Coronary artery (tissue), 2 donors: ENCODE measurements at regions not wholly inside any gene's neighbourhood (a gene's known extent, or its start where the extent isn't known, plus 50 kb on each side); places are given as distances from the start of the nearest gene placed in this dataset.
"Not testable (repeated sequence)": the region's sequence is repeated elsewhere in the genome, so short reads cannot be mapped to it uniquely, and the experiment has no call there.

ENCODE experiments used
- DNase-seq: peaks from one replicate; pipeline ENCODE4 v3.0.0-alpha.2; 2017; ENCODE audit warnings: low spot score
- H3K27ac ChIP-seq, 2 donors: fragments of 200-600 bp; sonication (generic); one replicate each; pipeline ENCODE4 v1.5.1; 2016 to 2019
- H3K4me3 ChIP-seq: fragments of 200-600 bp; sonication (generic); 2 replicates; pipeline ENCODE4 v1.5.1; 2016; ENCODE audit warnings: mild to moderate bottlenecking, moderate library complexity
- CTCF ChIP-seq: fragments of 200-600 bp; sonication (generic); IDR thresholded peaks from one replicate; pipeline ENCODE4 v1.5.1; 2019; ENCODE audit warnings: antibody characterized with exemption

DNA sequence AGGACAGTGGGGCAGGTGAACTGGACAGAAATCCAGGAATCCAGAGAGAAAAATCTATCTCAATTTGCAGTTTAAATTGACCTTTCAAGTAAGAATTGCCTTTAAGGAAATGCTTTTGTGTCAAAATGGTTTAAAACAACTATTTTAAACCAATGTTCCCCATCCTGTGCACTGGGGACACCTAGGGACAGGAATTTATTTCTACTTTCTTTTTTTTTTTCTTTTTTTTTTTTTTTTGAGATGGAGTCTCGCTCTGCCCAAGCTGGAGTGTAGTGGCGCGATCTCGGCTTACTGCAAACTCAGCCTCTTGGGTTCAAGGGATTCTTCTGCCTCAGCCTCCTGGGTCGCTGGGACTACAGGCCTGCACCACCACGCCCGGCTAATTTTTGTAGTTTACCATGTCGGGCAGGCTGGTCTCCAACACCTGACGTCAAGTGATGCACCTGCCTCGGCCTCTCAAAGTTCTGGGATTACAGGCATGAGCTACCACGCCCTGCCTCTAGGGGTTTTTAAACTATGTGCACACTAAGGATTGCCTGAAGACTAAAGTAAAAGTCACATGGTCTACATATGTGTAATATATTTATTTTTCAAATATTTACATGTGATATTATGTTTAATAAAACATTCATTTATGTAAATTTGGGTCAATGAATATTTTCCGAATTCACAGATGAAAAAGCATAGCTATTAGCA is 1213.4 kb downstream of the STIM2 start:
- Histone ChIP-seq H3K27ac (no peak overlapping the region), H3K4me3 (no peak overlapping the region)
- DNase-seq, result no peak
- TF ChIP-seq CTCF, result no peak

DNA sequence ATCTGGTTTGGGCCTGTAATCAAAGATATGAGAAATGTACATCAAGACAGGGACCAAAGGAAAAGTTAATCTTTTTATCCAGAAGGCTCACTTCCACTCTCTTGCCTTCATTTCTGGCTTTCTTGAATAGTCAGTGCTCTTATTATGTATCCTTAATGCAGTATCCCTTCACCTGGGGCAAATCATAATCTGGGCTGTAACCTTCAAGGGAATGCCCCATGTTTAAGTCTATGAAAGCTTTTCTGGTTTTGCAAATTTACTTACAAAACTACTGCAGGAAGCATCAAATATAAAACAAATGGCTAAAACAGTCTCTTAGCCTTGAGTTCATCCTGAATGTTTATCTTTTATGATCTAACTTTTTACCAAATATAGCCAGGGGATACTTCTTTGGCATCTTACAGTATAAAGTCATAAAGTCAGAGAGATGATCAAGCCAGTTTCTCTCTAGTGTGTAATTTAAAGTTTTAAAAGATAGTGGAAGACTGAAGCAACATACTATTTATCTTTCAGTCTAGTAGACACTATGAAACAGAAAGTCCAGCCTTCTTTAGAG is 1214.8 kb downstream of the STIM2 start:
- TF ChIP-seq CTCF, result no peak
- no peak for DNase-seq

DNA sequence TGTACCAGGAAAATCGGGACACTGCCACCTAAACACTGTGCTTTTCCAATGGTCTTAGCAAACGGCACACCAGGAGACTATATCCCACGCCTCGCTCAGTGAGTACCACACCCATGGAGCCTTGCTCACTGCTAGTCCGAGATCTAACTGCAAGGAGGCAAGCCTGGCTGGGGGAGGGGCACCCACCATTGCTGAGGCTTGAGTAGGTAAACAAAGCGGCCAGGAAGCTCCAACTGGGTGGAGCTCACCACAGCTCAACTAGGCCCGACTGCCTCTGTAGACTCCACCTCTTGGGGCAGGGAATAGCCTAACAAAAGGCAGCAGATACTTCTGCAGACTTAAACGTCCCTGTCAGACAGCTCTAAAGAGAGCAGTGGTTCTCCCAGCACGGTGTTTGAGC is 1216.6 kb downstream of the STIM2 start:
- H3K27ac ChIP-seq, DNase-seq, H3K4me3 ChIP-seq: not testable (repeated sequence)

More for the DNA sequence above, 1214.8 kb downstream of the STIM2 start:
- no peak overlapping the region for H3K27ac ChIP-seq
- no peak overlapping the region for H3K4me3 ChIP-seq

GRCh38 chr4:28082686-28083390 is 1222.2 kb downstream of the STIM2 start:
- no peak for TF ChIP-seq CTCF
- H3K27ac ChIP-seq, result no peak overlapping the region
- H3K4me3 ChIP-seq, result no peak overlapping the region
- no peak for DNase-seq

DNA sequence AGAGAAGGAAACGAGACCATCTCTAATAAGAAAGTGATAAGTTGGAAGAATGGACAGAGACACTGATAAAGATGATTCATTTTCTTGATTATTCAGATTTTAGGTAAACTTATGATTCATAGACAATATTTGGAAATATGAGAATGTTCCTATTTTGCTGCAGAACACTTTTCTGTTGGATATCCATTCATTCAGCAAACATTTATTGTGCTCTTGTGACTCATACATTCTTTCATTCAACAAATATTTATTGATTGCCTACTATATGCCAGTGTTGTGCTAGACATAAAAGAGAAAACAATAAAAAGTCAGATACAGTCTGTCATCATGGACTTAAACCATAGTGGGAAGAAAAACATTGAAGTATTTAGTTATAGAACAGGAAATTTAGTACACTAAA is 1232.0 kb downstream of the STIM2 start:
- no peak for TF ChIP-seq CTCF
- Histone ChIP-seq H3K4me3 (no peak overlapping the region), H3K27ac (no peak overlapping the region)
- DNase-seq, result no peak

- no peak for DNase-seq
- no peak overlapping the region for H3K4me3 ChIP-seq
- H3K27ac ChIP-seq, result no peak overlapping the region
- no peak for TF ChIP-seq CTCF
Observed at GRCh38 chr4:28093071-28093470, 1232.4 kb downstream of the STIM2 start.

- TF ChIP-seq CTCF, result no peak
- Histone ChIP-seq H3K4me3 (no peak overlapping the region), H3K27ac (no peak overlapping the region)
- no peak for DNase-seq
Observed at GRCh38 chr4:28101583-28101982, 1240.9 kb downstream of the STIM2 start.
